ENCODE measurements at regions not wholly inside any gene's neighbourhood (a gene's known extent, or its start where the extent isn't known, plus 50 kb on each side); places are given as distances from the start of the nearest gene placed in this dataset.
A peak's percentile ranks its signal among the peaks of the same experiment; 100 is the strongest.
"Not testable (repeated sequence)": the region's sequence is repeated elsewhere in the genome, so short reads cannot be mapped to it uniquely, and the experiment has no call there.

GRCh38 chr3:27613846-27614500 lies 108.2 kb downstream of the EOMES start:
- H3K4me1 ChIP-seq (ENCODE audit: low read depth), result no peaks in the 10 kb centered on the region
- no peak for TF ChIP-seq CTCF (IDR thresholded peaks at IDR 0.05; ENCODE audit: low read depth, low read length)
- H3K4me3 ChIP-seq, result no peak overlapping the region
- H3K36me3 ChIP-seq, result no peaks in the 10 kb centered on the region
- H3K9me3 ChIP-seq (ENCODE audit: low read depth), result no peaks in the 10 kb centered on the region
- no peaks in the 10 kb centered on the region for H3K27me3 ChIP-seq
- no peak overlapping the region for H3K27ac ChIP-seq
- peak in 1 of 2 donors; percentile 41 for DNase-seq (ENCODE audit: low read depth in 1 of 2, low spot score in 1 of 2)

- H3K27ac ChIP-seq, result no peak overlapping the region
- no peak overlapping the region for H3K4me3 ChIP-seq
- no peaks in the 10 kb centered on the region for H3K36me3 ChIP-seq
- TF ChIP-seq CTCF (IDR thresholded peaks at IDR 0.05; ENCODE audit: low read depth, low read length), result no peak
- no peaks in the 10 kb centered on the region for H3K27me3 ChIP-seq
- no peaks in the 10 kb centered on the region for H3K4me1 ChIP-seq (ENCODE audit: low read depth)
- DNase-seq (ENCODE audit: low read depth in 1 of 2, low spot score in 1 of 2), result peak in 1 of 2 donors; percentile 56
- no peaks in the 10 kb centered on the region for H3K9me3 ChIP-seq (ENCODE audit: low read depth)
Measured at GRCh38 chr3:27610800-27611525, 111.2 kb downstream of the EOMES start.

- no peaks in the 10 kb centered on the region for H3K9me3 ChIP-seq (ENCODE audit: low read depth)
- no peaks in the 10 kb centered on the region for H3K36me3 ChIP-seq
- no peak for TF ChIP-seq CTCF (IDR thresholded peaks at IDR 0.05; ENCODE audit: low read depth, low read length)
- no peak overlapping the region for H3K27ac ChIP-seq
- no peak overlapping the region for H3K4me3 ChIP-seq
- H3K27me3 ChIP-seq, result no peaks in the 10 kb centered on the region
- no peaks in the 10 kb centered on the region for H3K4me1 ChIP-seq (ENCODE audit: low read depth)
- DNase-seq (ENCODE audit: low read depth in 1 of 2, low spot score in 1 of 2), result peak in 1 of 2 donors; percentile 48
Measured at GRCh38 chr3:27607370-27607769, 114.8 kb downstream of the EOMES start.

GRCh38 chr3:27606537-27606936 lies 115.6 kb downstream of the EOMES start:
- no peak for TF ChIP-seq CTCF (IDR thresholded peaks at IDR 0.05; ENCODE audit: low read depth, low read length)
- H3K27me3 ChIP-seq, result no peaks in the 10 kb centered on the region
- no peaks in the 10 kb centered on the region for H3K9me3 ChIP-seq (ENCODE audit: low read depth)
- no peak for DNase-seq (ENCODE audit: low read depth in 1 of 2, low spot score in 1 of 2)
- H3K36me3 ChIP-seq, result no peaks in the 10 kb centered on the region
- no peak overlapping the region for H3K27ac ChIP-seq
- no peak overlapping the region for H3K4me3 ChIP-seq
- H3K4me1 ChIP-seq (ENCODE audit: low read depth), result no peaks in the 10 kb centered on the region

GRCh38 chr3:27601311-27601710 lies 117.1 kb upstream of the SLC4A7 start:
- not testable (repeated sequence) for H3K27ac ChIP-seq; H3K9me3 ChIP-seq (ENCODE audit: low read depth); DNase-seq (ENCODE audit: low read depth in 1 of 2, low spot score in 1 of 2); H3K4me1 ChIP-seq (ENCODE audit: low read depth); H3K36me3 ChIP-seq; H3K4me3 ChIP-seq; H3K27me3 ChIP-seq

GRCh38 chr3:27599741-27600140 lies 115.6 kb upstream of the SLC4A7 start:
- DNase-seq (ENCODE audit: low read depth in 1 of 2, low spot score in 1 of 2); H3K36me3 ChIP-seq; H3K27me3 ChIP-seq; H3K27ac ChIP-seq; H3K4me1 ChIP-seq (ENCODE audit: low read depth); H3K9me3 ChIP-seq (ENCODE audit: low read depth); H3K4me3 ChIP-seq: not testable (repeated sequence)

Data from cardiac muscle cell (in vitro differentiated cells and primary cell).